ENCODE measurements at regions not wholly inside any gene's neighbourhood (a gene's known extent, or its start where the extent isn't known, plus 50 kb on each side); places are given as distances from the start of the nearest gene placed in this dataset.

DNA sequence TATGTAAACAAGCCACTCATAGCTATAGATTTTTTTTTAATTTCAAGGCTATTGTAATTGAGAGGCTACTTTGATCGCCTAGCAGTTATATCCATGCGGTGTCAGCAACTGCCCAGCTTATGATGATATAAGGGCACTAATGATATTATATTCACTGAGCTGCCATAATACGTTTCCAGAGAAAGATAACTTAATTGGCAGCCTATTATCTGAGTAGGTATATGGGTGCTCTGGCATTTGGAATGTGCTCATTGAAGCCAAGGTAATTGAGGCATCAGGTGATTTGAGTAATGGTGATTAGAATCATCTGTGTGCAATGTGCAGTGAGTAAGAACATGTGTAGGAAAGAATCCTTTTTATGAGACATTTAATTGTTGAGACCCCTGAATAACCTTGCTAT is 490.0 kb downstream of the CENPC start:
- no peaks in the 10 kb centered on the region for H3K27me3 ChIP-seq
- 58 to 72% methylated on average over 3 of the region's 3 CpGs for WGBS, 2 donors (ENCODE audit: low coverage in 1 of 2)
- no peaks in the 10 kb centered on the region for H3K9me3 ChIP-seq
- no peak for ATAC-seq
- no peaks in the 10 kb centered on the region for H3K4me1 ChIP-seq
- no peaks in the 10 kb centered on the region for H3K36me3 ChIP-seq
- no peak overlapping the region for H3K4me3 ChIP-seq
- TF ChIP-seq POLR2AphosphoS5 (IDR thresholded peaks at IDR 0.05) = no peak
- no peak for TF ChIP-seq EP300 (IDR thresholded peaks at IDR 0.05)
- TF ChIP-seq, protein P1, sequence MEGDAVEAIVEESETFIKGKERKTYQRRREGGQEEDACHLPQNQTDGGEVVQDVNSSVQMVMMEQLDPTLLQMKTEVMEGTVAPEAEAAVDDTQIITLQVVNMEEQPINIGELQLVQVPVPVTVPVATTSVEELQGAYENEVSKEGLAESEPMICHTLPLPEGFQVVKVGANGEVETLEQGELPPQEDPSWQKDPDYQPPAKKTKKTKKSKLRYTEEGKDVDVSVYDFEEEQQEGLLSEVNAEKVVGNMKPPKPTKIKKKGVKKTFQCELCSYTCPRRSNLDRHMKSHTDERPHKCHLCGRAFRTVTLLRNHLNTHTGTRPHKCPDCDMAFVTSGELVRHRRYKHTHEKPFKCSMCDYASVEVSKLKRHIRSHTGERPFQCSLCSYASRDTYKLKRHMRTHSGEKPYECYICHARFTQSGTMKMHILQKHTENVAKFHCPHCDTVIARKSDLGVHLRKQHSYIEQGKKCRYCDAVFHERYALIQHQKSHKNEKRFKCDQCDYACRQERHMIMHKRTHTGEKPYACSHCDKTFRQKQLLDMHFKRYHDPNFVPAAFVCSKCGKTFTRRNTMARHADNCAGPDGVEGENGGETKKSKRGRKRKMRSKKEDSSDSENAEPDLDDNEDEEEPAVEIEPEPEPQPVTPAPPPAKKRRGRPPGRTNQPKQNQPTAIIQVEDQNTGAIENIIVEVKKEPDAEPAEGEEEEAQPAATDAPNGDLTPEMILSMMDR (IDR thresholded peaks at IDR 0.05) = no peak
- TF ChIP-seq POLR2A (IDR thresholded peaks at IDR 0.05) = no peak
- no peak overlapping the region for H3K27ac ChIP-seq

DNA sequence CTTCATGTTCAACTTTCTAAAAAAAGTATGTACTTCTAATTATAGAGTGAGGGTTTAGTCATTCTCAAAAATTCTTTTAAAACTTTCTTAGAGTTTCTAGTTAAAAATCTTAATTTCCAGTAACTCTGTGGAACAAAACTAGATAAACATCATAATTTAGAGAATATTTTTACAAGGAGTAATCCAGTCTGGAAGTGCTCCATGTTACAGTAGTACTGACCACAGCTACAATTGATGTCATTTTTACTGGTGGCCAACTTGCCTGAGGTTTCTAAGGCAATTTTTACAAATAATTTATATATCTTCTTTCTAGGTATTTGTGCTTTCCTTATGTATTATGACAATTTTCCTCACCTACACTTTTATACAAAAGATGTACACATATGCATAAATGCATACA is 490.4 kb downstream of the CENPC start:
- no peak for ATAC-seq
- TF ChIP-seq, protein P1 (IDR thresholded peaks at IDR 0.05) = no peak
- TF ChIP-seq EP300 (IDR thresholded peaks at IDR 0.05) (no peak), POLR2AphosphoS5 (IDR thresholded peaks at IDR 0.05) (no peak), POLR2A (IDR thresholded peaks at IDR 0.05) (no peak)
- H3K4me1 ChIP-seq = no peaks in the 10 kb centered on the region
- no peak overlapping the region for H3K27ac ChIP-seq
- H3K27me3 ChIP-seq = no peaks in the 10 kb centered on the region
- no peaks in the 10 kb centered on the region for H3K36me3 ChIP-seq
- no peaks in the 10 kb centered on the region for H3K9me3 ChIP-seq
- no peak overlapping the region for H3K4me3 ChIP-seq

DNA sequence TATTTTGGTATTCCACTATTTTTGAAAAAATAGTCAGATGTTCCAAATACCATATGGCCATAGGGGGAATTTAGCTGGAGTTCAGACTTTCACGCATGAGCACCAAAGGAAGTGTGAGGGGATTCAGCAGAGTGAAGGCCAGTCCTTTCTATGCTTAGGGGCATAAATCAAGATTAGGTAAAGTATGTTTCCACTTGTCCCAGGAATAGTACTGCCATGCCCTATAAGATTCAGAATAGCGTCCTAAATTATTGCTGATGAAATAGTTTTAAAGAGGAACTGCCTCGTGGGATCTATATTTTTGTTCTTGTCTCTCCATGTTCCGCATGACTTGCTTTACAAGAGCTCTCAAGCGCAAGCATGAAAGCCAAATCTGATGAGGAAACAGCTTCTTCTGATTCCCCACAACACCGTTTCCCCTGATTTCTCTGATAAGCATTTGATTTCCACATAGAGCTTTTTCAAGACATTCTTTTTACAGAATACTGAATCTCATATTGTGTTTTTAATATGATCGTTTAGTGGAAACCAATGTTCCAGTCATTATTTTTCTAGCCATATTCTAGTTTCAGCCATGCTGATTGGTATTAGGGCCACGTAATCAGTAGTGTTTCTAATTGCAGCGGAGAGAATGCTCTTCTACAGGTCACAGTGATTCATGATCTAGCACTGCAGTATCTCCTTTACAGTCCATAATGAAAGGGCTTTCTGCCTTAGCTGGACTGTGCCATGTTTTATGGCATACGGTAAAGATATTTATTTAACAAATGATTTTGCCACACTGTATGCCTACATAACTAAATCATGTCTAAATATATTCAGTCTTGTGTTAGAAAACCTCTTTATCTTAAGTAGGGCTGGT is 492.3 kb downstream of the CENPC start:
- Histone ChIP-seq H3K27me3 (no peaks in the 10 kb centered on the region), H3K9me3 (no peaks in the 10 kb centered on the region), H3K4me1 (no peaks in the 10 kb centered on the region), H3K4me3 (no peak overlapping the region), H3K27ac (no peak overlapping the region), H3K36me3 (no peaks in the 10 kb centered on the region)
- 70 to 81% methylated on average over 9 to 10 of the region's 10 CpGs for WGBS, 2 donors (ENCODE audit: low coverage in 1 of 2)
- ATAC-seq = no peak
- TF ChIP-seq, protein P1 (IDR thresholded peaks at IDR 0.05) = no peak
- TF ChIP-seq EP300 (IDR thresholded peaks at IDR 0.05) (no peak), POLR2AphosphoS5 (IDR thresholded peaks at IDR 0.05) (no peak), POLR2A (IDR thresholded peaks at IDR 0.05) (no peak)

DNA sequence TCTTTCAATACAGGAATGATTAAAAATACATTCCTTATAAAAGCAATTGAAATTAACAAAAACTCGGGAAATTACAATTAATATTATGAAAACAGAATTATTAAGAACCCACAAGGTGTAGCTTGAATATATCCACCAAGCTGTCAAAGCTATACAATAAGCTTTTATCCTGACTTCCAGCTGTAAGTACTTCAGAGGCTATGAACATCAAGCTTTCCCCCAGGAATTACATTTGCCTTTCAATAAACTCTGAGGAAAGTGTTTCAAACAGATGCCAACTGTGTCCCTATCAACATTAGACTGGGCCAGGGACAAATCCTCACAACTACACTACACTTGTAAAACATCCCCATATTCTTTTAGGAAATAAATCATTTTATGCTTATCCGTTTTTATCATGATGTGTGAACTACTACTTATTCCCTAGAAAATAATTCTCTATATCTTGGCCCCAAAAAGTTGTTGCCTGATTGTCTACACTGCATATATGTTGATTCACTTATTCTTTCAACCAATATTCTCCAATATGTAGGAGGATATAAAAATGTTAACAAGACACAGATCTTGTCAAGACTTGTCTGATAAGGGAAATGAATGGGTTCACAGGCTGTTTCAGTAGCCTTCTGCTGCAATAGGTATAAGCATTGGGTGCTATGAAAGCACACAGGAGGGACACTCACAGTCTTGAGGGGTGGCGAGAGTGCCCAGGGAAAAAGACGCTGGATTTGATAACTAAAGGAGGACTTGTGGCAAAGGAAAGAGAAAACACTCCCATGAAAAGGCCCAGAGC is 494.1 kb downstream of the CENPC start:
- WGBS, 2 donors (ENCODE audit: low coverage in 1 of 2) = 42 to 43% methylated on average over 4 of the region's 4 CpGs
- Histone ChIP-seq H3K4me1 (no peaks in the 10 kb centered on the region), H3K27me3 (no peaks in the 10 kb centered on the region), H3K9me3 (no peaks in the 10 kb centered on the region), H3K27ac (no peak overlapping the region), H3K36me3 (no peaks in the 10 kb centered on the region), H3K4me3 (no peak overlapping the region)
- TF ChIP-seq, protein P1 (IDR thresholded peaks at IDR 0.05) = no peak
- no peak for TF ChIP-seq POLR2A (IDR thresholded peaks at IDR 0.05)
- TF ChIP-seq EP300 (IDR thresholded peaks at IDR 0.05) = no peak
- no peak for TF ChIP-seq POLR2AphosphoS5 (IDR thresholded peaks at IDR 0.05)
- ATAC-seq = no peak
